Testis (tissue), 2 donors: ENCODE measurements at regions not wholly inside any gene's neighbourhood (a gene's known extent, or its start where the extent isn't known, plus 50 kb on each side); places are given as distances from the start of the nearest gene placed in this dataset.

ENCODE experiments used
- CTCF ChIP-seq, 3 experiments: fragments of 450-650 bp in 2 of 3; fragments of 200-600 bp in 1 of 3; sonication (generic) in 1 of 3; IDR thresholded peaks; one replicate each; pipeline ENCODE4 v1.5.1; 2016 to 2019; ENCODE audit warnings: antibody characterized with exemption in 3 of 3, mild to moderate bottlenecking in 2 of 3, moderate library complexity in 1 of 3
- POLR2A ChIP-seq: fragments of 450-650 bp; IDR thresholded peaks from one replicate; pipeline ENCODE4 v1.6.1; 2017; ENCODE audit warnings: antibody characterized with exemption, mild to moderate bottlenecking, moderate library complexity

GRCh38 chr6:165045631-165046030, 263.8 kb downstream of the C6orf118 start:
- TF ChIP-seq CTCF (IDR thresholded peaks at IDR 0.05) (no peak), POLR2A (no peak)
